Peyer's patch (tissue), 4 donors: ENCODE measurements at regions not wholly inside any gene's neighbourhood (a gene's known extent, or its start where the extent isn't known, plus 50 kb on each side); places are given as distances from the start of the nearest gene placed in this dataset.

ENCODE experiments used
- DNase-seq, 3 donors: peaks; one replicate each; pipeline ENCODE4 v3.0.0-alpha.2; 2017 to 2019
- H3K27ac ChIP-seq, 4 donors: fragments of 200-600 bp; sonication (generic); one replicate each; pipeline ENCODE4 v1.5.1; 2016 to 2019
- H3K27me3 ChIP-seq, 2 donors: fragments of 200-600 bp; sonication (generic); one replicate each; pipeline ENCODE4 v1.5.1; 2019
- H3K36me3 ChIP-seq, 3 donors: fragments of 200-600 bp; sonication (generic); one replicate each; pipeline ENCODE4 v1.5.1; 2016 to 2019
- H3K4me1 ChIP-seq, 4 donors: fragments of 200-600 bp; sonication (generic); one replicate each; pipeline ENCODE4 v1.5.1; 2016 to 2019
- H3K4me3 ChIP-seq, 4 donors: fragments of 200-600 bp; sonication (generic); 1 replicate in 3 of 4; 2 replicates in 1 of 4; pipeline ENCODE4 v1.5.1; 2016 to 2019; ENCODE audit warnings: mild to moderate bottlenecking in 1 of 4
- H3K9me3 ChIP-seq, 4 donors: fragments of 200-600 bp; sonication (generic); one replicate each; pipeline ENCODE4 v1.5.1; 2016 to 2019; ENCODE audit warnings: mild to moderate bottlenecking in 1 of 4
- CTCF ChIP-seq, 6 experiments: fragments of 450-650 bp in 4 of 6; fragments of 200-600 bp in 2 of 6; sonication (generic) in 1 of 6; IDR thresholded peaks; one replicate each; pipeline ENCODE4 v1.5.1; 2017 to 2019; ENCODE audit warnings: antibody characterized with exemption in 6 of 6, mild to moderate bottlenecking in 3 of 6, moderate library complexity in 1 of 6
- POLR2A ChIP-seq, 2 donors: fragments of 450-650 bp; IDR thresholded peaks; one replicate each; pipeline ENCODE4 v1.5.1; 2017; ENCODE audit warnings: antibody characterized with exemption in 2 of 2, mild to moderate bottlenecking in 2 of 2, moderate library complexity in 2 of 2

DNA sequence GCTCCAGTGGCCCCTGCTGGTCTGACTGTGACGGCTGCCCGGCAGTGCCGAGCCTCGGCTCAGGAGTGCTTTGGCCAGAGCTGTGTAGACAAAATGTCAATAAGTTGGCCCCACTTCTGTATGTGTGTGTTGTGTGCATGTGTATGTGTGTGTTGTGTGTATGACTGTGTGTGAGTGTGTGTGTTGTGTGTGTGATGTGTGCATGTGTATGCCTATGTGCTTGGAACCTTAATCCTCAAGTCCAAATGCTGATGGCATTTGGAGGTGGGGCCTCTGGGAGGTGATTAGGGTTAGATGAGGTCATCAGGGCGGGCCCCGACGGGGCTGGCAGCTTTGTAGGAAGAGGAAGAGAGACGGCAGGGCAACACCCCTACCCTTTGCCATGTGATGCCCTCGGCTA lies 269.0 kb downstream of the DCDC2C start:
- Histone ChIP-seq H3K9me3 (no peaks in the 10 kb centered on the region), H3K27me3 (no peaks in the 10 kb centered on the region), H3K4me1 (no peaks in the 10 kb centered on the region), H3K4me3 (no peak overlapping the region), H3K27ac (no peak overlapping the region), H3K36me3 (no peaks in the 10 kb centered on the region)
- no peak for DNase-seq
- TF ChIP-seq POLR2A (IDR thresholded peaks at IDR 0.05) (no peak), CTCF (IDR thresholded peaks at IDR 0.05) (no peak)

DNA sequence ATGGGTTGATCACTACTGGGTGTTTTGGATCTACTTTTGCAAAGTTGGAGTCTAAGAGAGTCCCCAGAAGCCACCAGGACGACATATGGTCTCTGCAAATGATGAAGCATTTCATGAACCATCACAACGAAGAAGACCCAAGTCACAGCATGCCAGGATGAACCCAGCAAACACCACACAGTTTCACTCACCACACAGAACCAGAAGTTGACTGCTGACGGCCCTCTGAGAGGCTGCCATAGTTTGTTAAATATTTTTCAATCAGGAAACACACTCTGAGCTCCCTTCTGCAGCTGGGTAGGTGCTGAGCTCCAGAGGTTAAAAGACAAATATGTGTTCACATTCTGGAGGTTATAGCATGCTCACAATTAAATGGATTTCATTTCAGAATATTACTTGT lies 271.4 kb downstream of the DCDC2C start:
- no peaks in the 10 kb centered on the region for H3K4me1 ChIP-seq
- TF ChIP-seq CTCF (IDR thresholded peaks at IDR 0.05) = no peak
- TF ChIP-seq POLR2A (IDR thresholded peaks at IDR 0.05) = no peak

GRCh38 chr2:3981446-3981987 lies 278.1 kb downstream of the DCDC2C start:
- Histone ChIP-seq H3K9me3 (peaks cover 0 to 8% (median 0%) of the 10 kb centered on the region in 4 donors), H3K27ac (no peak overlapping the region), H3K27me3 (no peaks in the 10 kb centered on the region), H3K36me3 (no peaks in the 10 kb centered on the region), H3K4me1 (no peaks in the 10 kb centered on the region), H3K4me3 (no peak overlapping the region)
- no peak for DNase-seq
- TF ChIP-seq CTCF (IDR thresholded peaks at IDR 0.05) (no peak), POLR2A (IDR thresholded peaks at IDR 0.05) (no peak)

More for the DNA sequence above, 271.4 kb downstream of the DCDC2C start:
- Histone ChIP-seq H3K36me3 (no peaks in the 10 kb centered on the region), H3K27me3 (no peaks in the 10 kb centered on the region), H3K9me3 (peaks cover 0 to 8% (median 0%) of the 10 kb centered on the region in 4 donors), H3K4me3 (no peak overlapping the region), H3K27ac (no peak overlapping the region)
- no peak for DNase-seq

- Histone ChIP-seq H3K36me3 (no peaks in the 10 kb centered on the region), H3K9me3 (peaks cover 0 to 8% (median 0%) of the 10 kb centered on the region in 4 donors), H3K4me1 (no peaks in the 10 kb centered on the region), H3K27me3 (no peaks in the 10 kb centered on the region), H3K4me3 (no peak overlapping the region), H3K27ac (no peak overlapping the region)
- DNase-seq = no peak
- no peak for TF ChIP-seq CTCF (IDR thresholded peaks at IDR 0.05)
- TF ChIP-seq POLR2A (IDR thresholded peaks at IDR 0.05) = no peak
Observed at GRCh38 chr2:3982160-3982559, 278.8 kb downstream of the DCDC2C start.

DNA sequence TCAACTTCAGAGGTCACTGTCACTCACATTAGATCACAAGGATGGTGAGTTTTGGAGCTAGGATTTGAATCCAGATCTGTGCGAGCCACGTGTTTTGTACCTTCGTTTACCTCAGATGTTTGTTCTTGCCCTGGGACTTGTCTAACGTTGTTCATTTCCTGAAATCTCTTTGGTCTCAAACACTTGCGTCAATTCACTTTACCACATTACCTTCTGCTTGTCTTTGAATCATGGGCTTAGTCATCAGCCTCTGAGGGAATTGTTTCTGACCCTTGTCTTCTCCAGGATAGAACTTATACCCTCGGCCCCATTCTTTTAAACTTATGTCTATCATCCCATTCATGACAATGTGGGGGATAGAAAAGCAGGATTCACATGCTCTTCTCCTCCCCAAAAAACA lies 282.7 kb downstream of the DCDC2C start:
- no peak for TF ChIP-seq CTCF (IDR thresholded peaks at IDR 0.05)
- TF ChIP-seq POLR2A (IDR thresholded peaks at IDR 0.05) = no peak
- Histone ChIP-seq H3K4me3 (no peak overlapping the region), H3K27me3 (no peaks in the 10 kb centered on the region)

More for the DNA sequence above, 282.7 kb downstream of the DCDC2C start:
- Histone ChIP-seq H3K27ac (no peak overlapping the region), H3K4me1 (no peaks in the 10 kb centered on the region), H3K36me3 (no peaks in the 10 kb centered on the region), H3K9me3 (peaks cover 0 to 4% (median 0%) of the 10 kb centered on the region in 4 donors)
- no peak for DNase-seq
